Fibroblast of villous mesenchyme (primary cell): ENCODE measurements at regions not wholly inside any gene's neighbourhood (a gene's known extent, or its start where the extent isn't known, plus 50 kb on each side); places are given as distances from the start of the nearest gene placed in this dataset.
A peak's percentile ranks its signal among the peaks of the same experiment; 100 is the strongest.

ENCODE experiments used
- DNase-seq: peaks from one replicate; pipeline ENCODE4 v3.0.0-alpha.2; 2010; ENCODE audit warnings: low read depth
- H3K4me3 ChIP-seq: 2 replicates; pipeline ENCODE4 v1.5.1; 2011; ENCODE audit warnings: low read depth, mild to moderate bottlenecking, low read length
- TF ChIP-seq, protein P1 (sequence below): IDR thresholded peaks from 2 replicates; pipeline ENCODE4 v1.5.1; 2012; ENCODE audit warnings: low read depth, mild to moderate bottlenecking, low read length; ENCODE audit not compliant: insufficient read depth

DNA sequence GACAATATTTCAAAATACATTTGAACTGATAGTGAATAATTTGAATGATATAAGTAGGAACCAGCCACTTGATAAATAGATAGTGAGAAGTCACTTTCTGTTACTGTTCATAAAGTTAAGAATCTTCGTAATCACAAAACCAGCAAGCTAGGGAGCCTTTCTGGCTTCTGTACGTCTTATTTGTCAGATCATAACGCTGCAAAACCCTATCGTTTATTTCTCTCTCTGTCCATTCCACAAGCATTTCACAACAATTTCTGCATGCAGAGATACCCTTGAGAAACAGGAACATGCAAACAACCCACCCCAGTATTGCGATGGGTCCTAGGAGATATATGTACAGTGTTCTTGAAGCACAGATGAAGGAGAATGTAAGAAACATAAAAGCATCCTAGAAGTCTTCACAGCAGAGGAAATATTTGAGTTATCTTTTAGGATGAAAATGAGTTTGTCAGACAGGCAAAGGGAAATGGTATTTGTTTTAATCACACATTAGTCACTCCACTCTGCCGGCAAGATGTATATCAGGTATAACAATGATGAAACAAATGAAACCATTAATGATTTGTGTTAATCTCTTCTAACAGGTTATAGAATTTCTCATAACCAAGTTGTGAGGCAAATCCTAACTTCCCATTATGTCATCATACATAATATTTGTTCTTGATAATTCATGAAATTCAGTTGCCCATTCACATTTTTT, 668.7 kb upstream of the FTMT start:
- TF ChIP-seq, protein P1, sequence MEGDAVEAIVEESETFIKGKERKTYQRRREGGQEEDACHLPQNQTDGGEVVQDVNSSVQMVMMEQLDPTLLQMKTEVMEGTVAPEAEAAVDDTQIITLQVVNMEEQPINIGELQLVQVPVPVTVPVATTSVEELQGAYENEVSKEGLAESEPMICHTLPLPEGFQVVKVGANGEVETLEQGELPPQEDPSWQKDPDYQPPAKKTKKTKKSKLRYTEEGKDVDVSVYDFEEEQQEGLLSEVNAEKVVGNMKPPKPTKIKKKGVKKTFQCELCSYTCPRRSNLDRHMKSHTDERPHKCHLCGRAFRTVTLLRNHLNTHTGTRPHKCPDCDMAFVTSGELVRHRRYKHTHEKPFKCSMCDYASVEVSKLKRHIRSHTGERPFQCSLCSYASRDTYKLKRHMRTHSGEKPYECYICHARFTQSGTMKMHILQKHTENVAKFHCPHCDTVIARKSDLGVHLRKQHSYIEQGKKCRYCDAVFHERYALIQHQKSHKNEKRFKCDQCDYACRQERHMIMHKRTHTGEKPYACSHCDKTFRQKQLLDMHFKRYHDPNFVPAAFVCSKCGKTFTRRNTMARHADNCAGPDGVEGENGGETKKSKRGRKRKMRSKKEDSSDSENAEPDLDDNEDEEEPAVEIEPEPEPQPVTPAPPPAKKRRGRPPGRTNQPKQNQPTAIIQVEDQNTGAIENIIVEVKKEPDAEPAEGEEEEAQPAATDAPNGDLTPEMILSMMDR, result no peak
- no peak for DNase-seq
- no peak overlapping the region for H3K4me3 ChIP-seq

DNA sequence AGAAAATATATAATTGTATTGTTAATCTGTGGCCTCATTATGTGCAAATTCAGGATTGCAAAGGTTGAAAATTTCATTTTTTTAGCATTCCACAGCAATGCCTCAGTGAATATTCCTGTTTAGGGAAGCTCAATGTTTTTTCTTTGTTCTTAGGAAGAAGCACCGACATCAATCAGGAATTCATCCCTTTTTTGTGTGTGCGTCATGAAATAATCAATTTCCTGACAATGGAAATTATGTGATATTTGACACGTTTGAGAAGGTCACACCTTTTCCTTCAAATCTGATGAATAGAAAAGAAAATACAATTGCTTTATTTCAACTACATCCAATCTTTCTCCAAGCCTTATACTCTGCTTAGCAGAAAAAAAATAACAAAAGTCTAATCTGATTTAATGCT, 662.8 kb upstream of the FTMT start:
- H3K4me3 ChIP-seq, result no peak overlapping the region
- DNase-seq, result no peak
- TF ChIP-seq, protein P1, result no peak

DNA sequence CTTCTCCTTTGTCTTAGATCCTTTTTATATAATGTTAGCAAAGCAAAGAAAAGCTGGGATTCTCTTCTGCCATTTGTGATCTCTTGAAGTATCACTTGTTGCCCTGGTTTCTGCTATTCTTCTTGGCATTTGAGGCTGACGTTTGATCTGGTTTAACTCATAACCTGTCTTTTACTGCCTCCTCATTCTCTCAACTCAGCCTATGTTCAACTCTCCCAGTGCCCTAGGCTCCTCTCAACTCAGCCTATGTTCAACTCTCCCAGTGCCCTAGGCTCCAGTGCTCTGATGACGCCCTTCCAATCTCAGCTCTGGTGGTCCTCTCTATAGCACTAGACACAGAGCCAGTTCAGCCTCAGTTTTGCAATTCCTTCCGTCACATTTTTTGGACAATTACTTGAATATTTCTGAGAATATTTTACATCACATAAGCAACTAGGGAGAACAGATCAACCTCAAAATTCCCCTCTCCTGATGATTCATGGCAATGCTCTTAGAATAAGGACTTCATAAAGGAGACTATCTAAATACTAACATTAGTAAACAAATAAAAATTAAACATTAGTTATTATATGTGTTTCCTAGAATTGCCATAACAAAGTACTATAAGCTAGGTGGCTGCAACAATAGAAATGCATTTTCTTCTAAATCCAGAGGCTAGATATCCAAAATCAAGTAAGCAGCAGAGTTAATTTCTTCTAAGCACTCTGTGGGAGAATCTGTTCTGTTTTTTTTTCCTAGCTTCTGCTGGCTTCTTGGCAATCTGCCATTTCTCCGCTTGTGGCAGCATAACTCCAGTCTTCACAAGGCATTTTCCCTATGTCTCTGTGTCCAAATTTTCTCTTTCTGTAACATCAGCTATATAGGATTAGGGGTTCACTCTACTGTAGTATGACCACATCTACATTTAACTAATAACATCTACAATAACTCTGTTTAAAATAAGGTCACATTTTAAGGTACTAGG, 662.1 kb upstream of the FTMT start:
- DNase-seq, result peak; percentile 39
- TF ChIP-seq, protein P1, result no peak
- H3K4me3 ChIP-seq, result no peak overlapping the region

DNA sequence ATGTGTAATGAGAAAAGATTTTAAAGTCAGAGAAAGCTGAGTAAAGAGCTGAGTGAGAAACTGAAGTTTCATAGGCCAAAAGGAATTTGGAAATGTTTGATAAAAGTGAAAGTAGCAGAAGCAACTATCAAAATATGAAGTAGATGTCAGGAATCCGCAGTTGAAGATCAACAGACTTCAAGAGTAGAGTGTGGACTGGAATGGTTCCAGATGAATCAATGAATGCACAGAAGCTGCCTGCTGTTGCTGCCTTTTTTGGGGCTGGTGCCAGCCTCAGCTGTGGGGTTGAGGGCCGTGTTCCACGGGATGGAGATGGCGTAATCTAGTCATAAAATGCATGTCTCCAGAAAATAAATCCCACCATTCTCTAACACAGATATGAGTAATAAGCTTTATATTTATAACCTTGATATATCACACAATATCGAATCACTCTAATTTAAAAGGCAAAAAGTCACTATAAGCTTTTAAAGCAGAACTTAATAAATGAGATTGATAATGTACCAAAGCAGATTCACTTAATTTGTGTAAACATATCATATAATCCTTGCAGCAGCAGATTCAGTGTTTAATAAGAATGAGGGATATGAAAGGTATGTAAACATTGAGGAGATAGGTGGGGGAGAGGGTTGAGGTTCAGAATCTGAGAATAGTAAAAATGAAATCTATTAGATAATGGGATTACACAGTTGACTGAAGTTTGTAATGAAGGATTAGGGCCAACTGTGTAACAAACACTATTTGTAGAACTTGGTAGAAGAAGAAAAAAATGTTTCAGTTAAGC, 652.3 kb upstream of the FTMT start:
- TF ChIP-seq, protein P1, result no peak
- peak; percentile 86 for DNase-seq
- H3K4me3 ChIP-seq, result peak overlapping the region; percentile 21

- no peak for DNase-seq
- no peak overlapping the region for H3K4me3 ChIP-seq
- TF ChIP-seq, protein P1, result no peak
These were observed 633.6 kb upstream of the FTMT start for GRCh38 chr5:121218086-121218485.

- no peak overlapping the region for H3K4me3 ChIP-seq
These were observed 630.2 kb upstream of the FTMT start for GRCh38 chr5:121221483-121221882.

More at GRCh38 chr5:121221483-121221882, 630.2 kb upstream of the FTMT start:
- TF ChIP-seq, protein P1, result no peak
- no peak for DNase-seq
